Skeletal muscle tissue (tissue), 3 donors: ENCODE measurements at regions not wholly inside any gene's neighbourhood (a gene's known extent, or its start where the extent isn't known, plus 50 kb on each side); places are given as distances from the start of the nearest gene placed in this dataset.

Experiments
- H3K27ac ChIP-seq: one replicate; pipeline ENCODE4 v1.7.0; 2013; ENCODE audit warnings: mild to moderate bottlenecking, low read depth, low read length, inconsistent platforms
- H3K27me3 ChIP-seq, 3 donors: one replicate each; pipeline ENCODE4 v1.7.0; 2013; ENCODE audit warnings: low read length in 3 of 3; ENCODE audit not compliant: control insufficient read depth in 3 of 3, insufficient read depth in 3 of 3
- H3K36me3 ChIP-seq, 3 donors: one replicate each; pipeline ENCODE4 v1.7.0; 2013; ENCODE audit warnings: low read length in 3 of 3; ENCODE audit not compliant: control insufficient read depth in 3 of 3, insufficient read depth in 3 of 3
- H3K4me1 ChIP-seq, 3 donors: one replicate each; pipeline ENCODE4 v1.7.0; 2013; ENCODE audit warnings: low read length in 3 of 3, mild to moderate bottlenecking in 3 of 3; ENCODE audit not compliant: control insufficient read depth in 3 of 3, insufficient read depth in 3 of 3
- H3K4me3 ChIP-seq, 3 donors: one replicate each; pipeline ENCODE4 v1.7.0; 2013; ENCODE audit warnings: low read length in 3 of 3
- H3K9ac ChIP-seq, 3 donors: one replicate each; pipeline ENCODE4 v1.7.0; 2013; ENCODE audit warnings: low read length in 3 of 3, mild to moderate bottlenecking in 3 of 3, moderate library complexity in 2 of 3, low read depth in 1 of 3
- H3K9me3 ChIP-seq, 3 donors: one replicate each; pipeline ENCODE4 v1.7.0; 2013; ENCODE audit warnings: low read length in 3 of 3; ENCODE audit not compliant: control insufficient read depth in 3 of 3
- donor health status: Osteomylitis.

DNA sequence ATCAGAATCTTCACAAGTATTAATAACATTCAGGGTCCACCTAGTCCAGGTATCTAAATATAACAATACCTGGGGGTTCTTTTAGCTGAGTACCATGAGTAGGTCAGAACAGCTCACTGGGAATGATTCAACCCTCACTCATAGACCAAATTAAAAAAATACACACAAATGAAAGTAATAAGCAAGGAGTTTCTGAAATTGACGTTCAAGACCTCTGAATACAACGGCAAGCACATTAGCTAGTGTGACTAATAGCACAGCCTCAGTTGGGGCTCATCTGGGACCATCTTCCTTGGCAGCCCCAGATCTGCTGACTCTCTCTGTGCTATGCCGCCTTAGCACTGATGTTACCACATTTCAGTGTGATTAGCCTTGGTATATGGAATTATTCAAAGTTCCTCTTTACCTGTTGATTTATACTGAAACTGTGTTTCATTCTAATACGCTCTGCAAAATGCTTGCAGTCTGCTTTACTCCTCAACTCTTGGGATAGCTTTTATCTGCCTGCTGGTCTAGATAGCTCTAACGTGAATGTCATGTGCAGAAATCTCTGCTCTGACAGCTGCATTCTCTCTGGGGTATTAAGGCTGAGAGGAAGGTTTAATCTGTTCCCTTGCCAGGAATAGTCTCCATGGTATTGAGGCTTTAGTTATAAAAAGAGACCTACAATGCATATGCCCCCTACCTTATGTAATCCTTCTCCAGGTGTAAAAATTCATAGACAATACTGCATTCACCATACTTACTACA lies 153.3 kb downstream of the METTL4 start:
- Histone ChIP-seq H3K9me3 (no peaks in the 10 kb centered on the region), H3K27ac (no peak overlapping the region), H3K4me3 (no peak overlapping the region), H3K36me3 (no peaks in the 10 kb centered on the region), H3K9ac (no peak overlapping the region), H3K4me1 (no peaks in the 10 kb centered on the region), H3K27me3 (no peaks in the 10 kb centered on the region)

DNA sequence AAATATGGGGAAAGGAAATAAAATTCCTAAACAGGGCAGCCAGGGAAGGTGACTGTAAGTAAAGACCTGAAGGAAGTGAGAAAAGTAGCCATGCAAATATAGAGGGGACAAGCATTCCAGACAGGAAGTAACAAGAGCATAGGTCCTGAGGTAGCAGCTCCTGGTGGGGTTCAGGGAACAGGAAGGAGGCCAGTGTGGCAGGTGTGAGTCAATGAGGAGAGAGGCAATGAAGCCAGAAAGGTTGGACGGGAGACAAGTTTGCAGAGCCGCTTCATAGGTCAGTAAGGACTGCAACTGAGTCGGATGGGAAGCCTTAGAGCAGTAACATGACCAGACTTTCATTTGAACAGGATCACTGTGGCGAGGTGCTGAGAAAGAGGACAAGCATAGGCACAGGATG lies 150.9 kb downstream of the METTL4 start:
- H3K9me3 ChIP-seq: no peaks in the 10 kb centered on the region
- H3K27ac ChIP-seq: no peak overlapping the region
- H3K4me1 ChIP-seq: no peaks in the 10 kb centered on the region
- H3K36me3 ChIP-seq: no peaks in the 10 kb centered on the region
- no peaks in the 10 kb centered on the region for H3K27me3 ChIP-seq
- H3K9ac ChIP-seq: no peak overlapping the region
- H3K4me3 ChIP-seq: no peak overlapping the region

DNA sequence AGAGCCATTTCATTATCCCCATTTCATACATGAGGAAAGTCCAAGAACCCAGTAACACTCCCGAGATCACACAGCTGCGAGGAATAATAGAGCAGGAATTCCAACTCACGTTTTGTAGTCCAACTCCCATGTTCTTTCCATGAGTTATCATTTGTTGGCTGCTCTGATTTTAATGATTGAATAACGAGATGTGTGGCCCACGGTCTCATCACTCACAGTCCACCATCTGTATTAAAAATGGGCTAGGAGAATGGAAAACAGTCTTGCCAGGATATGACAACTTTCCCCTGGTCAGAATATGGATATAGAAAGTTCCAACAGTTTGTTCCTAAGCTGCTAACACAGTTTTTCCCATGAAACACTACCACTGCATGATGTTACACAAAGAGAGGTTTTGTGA lies 147.5 kb downstream of the METTL4 start:
- Histone ChIP-seq H3K4me1 (no peaks in the 10 kb centered on the region), H3K27ac (no peak overlapping the region), H3K9me3 (no peaks in the 10 kb centered on the region), H3K27me3 (no peaks in the 10 kb centered on the region), H3K36me3 (no peaks in the 10 kb centered on the region), H3K4me3 (no peak overlapping the region), H3K9ac (no peak overlapping the region)

DNA sequence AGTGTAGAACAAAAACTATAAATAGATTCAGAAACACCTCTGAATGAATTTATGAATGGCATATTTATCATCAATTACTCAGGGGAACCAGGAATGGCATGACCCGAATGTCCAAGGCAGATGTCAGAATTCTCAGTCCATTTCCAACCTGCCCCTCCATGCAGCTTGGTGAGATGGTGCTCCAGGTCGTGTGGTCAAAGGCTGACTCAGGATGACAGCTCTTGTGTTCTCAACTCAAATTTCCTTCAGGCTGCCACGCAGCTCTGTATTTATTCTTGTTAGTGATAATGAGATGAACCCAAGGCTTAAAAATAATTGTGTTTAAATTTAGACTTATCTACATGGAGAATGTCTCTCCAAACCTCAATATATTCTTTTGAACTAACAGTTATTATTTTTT lies 146.9 kb downstream of the METTL4 start:
- Histone ChIP-seq H3K4me1 (no peaks in the 10 kb centered on the region), H3K9ac (no peak overlapping the region), H3K9me3 (peaks cover 0 to 2% (median 0%) of the 10 kb centered on the region in 3 donors), H3K4me3 (no peak overlapping the region), H3K27ac (no peak overlapping the region), H3K36me3 (no peaks in the 10 kb centered on the region), H3K27me3 (no peaks in the 10 kb centered on the region)

DNA sequence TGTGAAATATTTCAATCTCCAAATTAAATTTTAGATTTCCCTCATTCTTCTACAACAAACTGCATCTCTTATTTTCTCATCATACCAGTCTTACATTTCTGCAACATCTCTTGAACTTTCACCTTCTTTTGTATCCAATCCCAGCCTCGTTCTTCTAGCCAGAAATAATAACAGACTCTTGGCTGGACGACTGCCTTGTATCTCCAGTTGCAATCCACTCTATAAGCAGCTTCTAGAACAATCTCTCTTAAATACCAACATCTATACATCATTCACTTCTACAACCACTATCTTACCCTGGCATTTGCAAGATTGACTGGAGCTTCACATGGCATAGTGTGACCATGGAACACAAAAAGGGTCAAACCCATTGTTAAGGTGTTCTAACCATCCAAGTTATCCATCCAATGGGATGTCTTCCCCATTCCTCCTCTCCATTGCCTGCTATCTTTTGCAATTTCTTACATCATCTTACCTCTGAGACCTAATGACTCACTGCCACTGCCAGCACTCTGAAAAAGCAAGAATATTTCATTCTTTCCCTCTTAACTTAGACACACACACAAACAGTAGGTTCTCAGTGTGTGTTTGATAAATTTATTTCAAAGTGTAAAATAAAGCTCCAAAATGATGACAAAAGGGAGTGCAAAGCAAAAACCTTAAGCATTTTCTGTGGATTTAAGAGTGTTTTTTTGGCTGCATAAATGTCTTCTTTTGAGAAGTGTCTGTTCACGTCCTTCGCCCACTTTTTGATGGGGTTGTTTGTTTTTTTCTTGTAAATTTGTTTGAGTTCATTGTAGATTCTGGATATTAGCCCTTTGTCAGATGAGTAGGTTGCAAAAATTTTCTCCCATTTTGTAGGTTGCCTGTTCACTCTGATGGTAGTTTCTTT lies 145.6 kb downstream of the METTL4 start:
- peaks cover 0 to 6% (median 2%) of the 10 kb centered on the region in 3 donors for H3K9me3 ChIP-seq
- H3K27ac ChIP-seq: no peak overlapping the region
- no peak overlapping the region for H3K9ac ChIP-seq
- no peaks in the 10 kb centered on the region for H3K4me1 ChIP-seq
- no peaks in the 10 kb centered on the region for H3K27me3 ChIP-seq
- H3K4me3 ChIP-seq: no peak overlapping the region
- H3K36me3 ChIP-seq: no peaks in the 10 kb centered on the region

DNA sequence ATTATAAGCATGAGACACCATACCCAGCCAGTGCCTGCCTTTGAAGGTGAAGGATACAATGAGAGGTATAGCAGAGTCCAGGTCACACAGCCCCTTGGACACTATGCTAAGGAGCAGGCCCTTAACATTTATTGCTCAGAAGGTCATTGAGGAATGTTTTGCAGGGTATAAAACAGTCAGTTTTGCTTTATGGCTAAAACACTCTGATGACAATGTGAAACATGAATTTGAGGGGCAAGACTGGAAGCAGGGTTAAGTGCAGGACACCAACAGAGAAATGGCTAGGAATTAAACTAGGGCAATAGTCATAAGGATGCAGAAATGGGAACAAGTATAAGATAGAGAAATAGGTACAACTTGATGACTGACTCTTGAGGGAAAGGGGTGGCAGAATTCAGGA lies 141.1 kb downstream of the METTL4 start:
- no peak overlapping the region for H3K4me3 ChIP-seq
- H3K9me3 ChIP-seq: peaks cover 0 to 6% (median 2%) of the 10 kb centered on the region in 3 donors
- no peak overlapping the region for H3K27ac ChIP-seq
- H3K4me1 ChIP-seq: no peaks in the 10 kb centered on the region
- H3K36me3 ChIP-seq: no peaks in the 10 kb centered on the region
- H3K27me3 ChIP-seq: no peaks in the 10 kb centered on the region
- no peak overlapping the region for H3K9ac ChIP-seq

DNA sequence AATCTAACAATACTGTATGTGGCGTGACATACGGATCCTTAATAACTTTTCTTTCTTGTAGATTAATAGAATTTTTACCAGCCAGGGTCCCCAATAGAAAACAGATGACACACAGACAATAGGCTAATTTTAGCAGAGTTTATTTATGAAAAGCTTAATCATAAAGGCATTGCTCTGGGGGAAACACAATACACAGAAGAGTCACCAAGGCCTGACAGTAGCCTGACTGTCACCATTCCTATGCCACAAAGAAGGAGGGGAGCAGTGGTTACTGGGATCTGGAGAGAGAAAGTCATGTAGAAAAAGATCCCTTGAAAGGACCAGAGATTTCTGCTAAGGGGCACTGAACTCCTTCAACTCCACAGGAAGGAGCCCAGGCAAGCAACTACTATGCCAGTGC lies 139.5 kb downstream of the METTL4 start:
- H3K27ac ChIP-seq: no peak overlapping the region
- H3K4me1 ChIP-seq: no peaks in the 10 kb centered on the region
- H3K9ac ChIP-seq: no peak overlapping the region
- no peaks in the 10 kb centered on the region for H3K36me3 ChIP-seq
- no peak overlapping the region for H3K4me3 ChIP-seq
- peaks cover 0 to 6% (median 2%) of the 10 kb centered on the region in 3 donors for H3K9me3 ChIP-seq
- no peaks in the 10 kb centered on the region for H3K27me3 ChIP-seq

DNA sequence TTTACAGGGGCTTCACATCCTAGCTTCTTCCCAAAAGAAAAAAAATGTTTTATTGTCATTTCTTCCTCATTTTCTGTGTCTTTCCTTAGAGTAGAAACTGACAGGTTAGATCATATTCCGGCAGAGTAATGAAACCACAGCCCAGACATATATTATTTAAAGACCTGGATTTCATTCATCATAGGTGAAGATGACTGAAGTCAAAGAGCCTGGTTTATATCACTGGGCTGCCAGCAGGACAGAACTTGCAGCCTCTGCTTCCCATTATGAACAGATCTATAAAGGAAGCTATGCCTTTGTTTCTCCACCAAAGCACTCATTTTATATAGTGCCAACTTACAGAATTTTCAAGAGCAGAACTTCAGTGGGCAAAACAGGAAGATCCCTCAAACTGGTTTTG lies 137.9 kb downstream of the METTL4 start:
- no peaks in the 10 kb centered on the region for H3K36me3 ChIP-seq
- no peaks in the 10 kb centered on the region for H3K27me3 ChIP-seq
- no peaks in the 10 kb centered on the region for H3K4me1 ChIP-seq
- H3K27ac ChIP-seq: no peak overlapping the region
- peaks cover 0 to 6% (median 2%) of the 10 kb centered on the region in 3 donors for H3K9me3 ChIP-seq
- H3K4me3 ChIP-seq: no peak overlapping the region
- no peak overlapping the region for H3K9ac ChIP-seq

DNA sequence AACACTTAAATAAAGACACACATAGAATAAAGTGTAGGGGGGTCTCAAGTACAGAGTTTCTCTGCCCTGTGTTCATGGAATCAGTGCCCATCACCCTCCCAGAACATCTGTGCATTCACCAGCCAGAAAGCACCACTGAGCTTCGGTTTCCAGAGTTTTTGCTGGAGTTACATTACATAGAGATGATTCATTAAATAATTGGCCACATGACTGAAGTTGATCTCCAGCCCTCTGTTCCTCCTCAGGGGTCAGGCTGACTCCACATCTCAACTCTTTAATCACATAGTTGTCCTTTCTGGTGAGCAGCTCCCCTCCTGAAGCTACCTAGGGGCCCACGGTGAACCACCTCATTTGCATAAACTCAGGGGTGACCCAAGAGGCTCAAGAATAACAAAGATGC lies 129.8 kb downstream of the METTL4 start:
- Histone ChIP-seq H3K4me3 (no peak overlapping the region), H3K9me3 (no peaks in the 10 kb centered on the region), H3K4me1 (no peaks in the 10 kb centered on the region), H3K36me3 (no peaks in the 10 kb centered on the region), H3K9ac (no peak overlapping the region), H3K27me3 (no peaks in the 10 kb centered on the region), H3K27ac (no peak overlapping the region)

DNA sequence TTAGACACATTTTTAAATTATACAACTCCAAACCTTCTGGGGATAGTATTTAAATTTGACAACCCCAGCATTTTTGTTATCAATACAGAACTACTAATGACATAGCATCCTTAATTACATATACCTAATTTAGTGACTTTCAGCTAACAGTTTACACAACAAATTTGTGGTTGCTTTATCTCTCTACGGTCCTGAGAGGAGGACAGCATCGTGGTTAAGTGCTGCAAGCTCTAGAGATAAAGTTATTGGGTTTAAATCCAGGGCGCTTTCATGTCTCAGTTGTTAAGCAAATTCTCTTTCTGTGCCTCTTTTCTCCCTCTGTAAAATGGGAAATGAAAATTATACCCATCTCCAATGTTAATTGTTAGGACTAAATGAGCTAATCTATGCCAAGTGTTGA lies 129.3 kb downstream of the METTL4 start:
- Histone ChIP-seq H3K36me3 (no peaks in the 10 kb centered on the region), H3K4me1 (no peaks in the 10 kb centered on the region), H3K27me3 (no peaks in the 10 kb centered on the region), H3K9ac (no peak overlapping the region), H3K27ac (no peak overlapping the region), H3K4me3 (no peak overlapping the region), H3K9me3 (no peaks in the 10 kb centered on the region)
